ENCODE measurements at regions not wholly inside any gene's neighbourhood (a gene's known extent, or its start where the extent isn't known, plus 50 kb on each side); places are given as distances from the start of the nearest gene placed in this dataset.

DNA sequence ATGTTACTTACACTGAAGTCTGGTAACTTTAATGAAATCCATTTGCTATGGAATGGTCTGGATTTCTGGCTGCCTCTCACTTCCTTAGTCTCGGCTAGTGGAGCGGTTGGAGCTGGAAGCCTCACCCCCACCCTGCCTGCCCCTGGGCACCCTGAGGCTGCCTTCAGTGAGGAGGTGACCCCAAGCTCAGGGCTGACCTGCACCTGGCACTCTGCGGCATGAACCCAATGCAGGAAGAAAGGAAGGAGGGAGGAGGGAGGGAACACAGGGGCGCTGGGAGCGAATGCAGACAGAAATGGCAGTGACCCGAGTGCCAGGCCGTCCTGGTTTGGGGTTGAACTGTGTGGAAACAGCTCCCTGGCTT is 353.1 kb downstream of the TMEM121 start:
- no peak for TF ChIP-seq ZNF274 (IDR thresholded peaks at IDR 0.05; ENCODE audit: low read depth, low read length)
- TF ChIP-seq YY1 (IDR thresholded peaks at IDR 0.05; ENCODE audit: insufficient read depth, insufficient read length): no peak

Data from NT2/D1 (cell line).